Ascending aorta (tissue), 2 donors: ENCODE measurements at regions not wholly inside any gene's neighbourhood (a gene's known extent, or its start where the extent isn't known, plus 50 kb on each side); places are given as distances from the start of the nearest gene placed in this dataset.

Experiments used
- DNase-seq, 2 donors: peaks; one replicate each; pipeline ENCODE4 v3.0.0-alpha.2; 2019; ENCODE audit warnings: low spot score in 2 of 2
- H3K27ac ChIP-seq, 2 donors: fragments of 200-600 bp; sonication (generic); one replicate each; pipeline ENCODE4 v1.5.1; 2016 to 2017; ENCODE audit warnings: mild to moderate bottlenecking in 1 of 2
- H3K27me3 ChIP-seq: fragments of 200-600 bp; sonication (generic); one replicate; pipeline ENCODE4 v1.5.1; 2017
- H3K36me3 ChIP-seq, 2 donors: fragments of 200-600 bp; sonication (generic); one replicate each; pipeline ENCODE4 v1.5.1; 2016
- H3K4me1 ChIP-seq, 2 donors: fragments of 200-600 bp; sonication (generic); one replicate each; pipeline ENCODE4 v1.5.1; 2016 to 2017; ENCODE audit warnings: mild to moderate bottlenecking in 1 of 2
- H3K4me3 ChIP-seq, 2 donors: fragments of 200-600 bp; sonication (generic); one replicate each; pipeline ENCODE4 v1.5.1; 2016 to 2017; ENCODE audit warnings: mild to moderate bottlenecking in 1 of 2
- H3K9me3 ChIP-seq, 2 donors: fragments of 200-600 bp; sonication (generic); one replicate each; pipeline ENCODE4 v1.5.1; 2016
- intact Hi-C: fragments of 100-400 bp; cut with DNase I; formaldehyde crosslinking; loops from one replicate; pipeline ENCODE4 v1.15.1; 2023
- TF ChIP-seq, protein P1 (sequence below), 3 experiments: fragments of 200-600 bp in 2 of 3; fragments of 450-650 bp in 1 of 3; sonication (generic) in 2 of 3; IDR thresholded peaks; one replicate each; pipeline ENCODE4 v1.5.1; 2016 to 2019; ENCODE audit warnings: antibody characterized with exemption in 3 of 3, mild to moderate bottlenecking in 1 of 3, moderate library complexity in 1 of 3

DNA sequence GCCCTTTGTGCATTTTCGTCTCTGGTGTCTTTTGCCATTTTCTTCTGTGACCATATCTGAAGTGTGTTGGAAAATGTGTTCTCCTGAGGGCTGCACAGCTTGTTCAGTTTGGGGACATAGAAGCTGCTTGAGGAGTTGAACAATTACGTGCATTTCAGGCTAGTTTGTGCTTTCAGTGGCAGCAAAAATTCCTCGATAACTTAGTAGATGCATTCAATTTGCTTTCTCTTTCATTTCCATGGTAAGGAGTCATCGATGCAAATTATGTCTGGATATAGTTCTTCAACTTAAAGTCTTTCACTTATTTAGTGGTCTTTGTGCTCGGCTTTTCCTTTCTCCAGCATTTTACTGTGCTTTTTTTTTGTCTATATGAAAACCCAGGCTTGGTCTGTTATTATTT is 441.5 kb downstream of the PLA2G4A start:
- Histone ChIP-seq H3K27ac (no peak overlapping the region), H3K27me3 (no peaks in the 10 kb centered on the region), H3K4me1 (no peaks in the 10 kb centered on the region), H3K9me3 (no peaks in the 10 kb centered on the region), H3K4me3 (no peak overlapping the region), H3K36me3 (no peaks in the 10 kb centered on the region)
- intact Hi-C loops: no loop called here
- TF ChIP-seq, protein P1, sequence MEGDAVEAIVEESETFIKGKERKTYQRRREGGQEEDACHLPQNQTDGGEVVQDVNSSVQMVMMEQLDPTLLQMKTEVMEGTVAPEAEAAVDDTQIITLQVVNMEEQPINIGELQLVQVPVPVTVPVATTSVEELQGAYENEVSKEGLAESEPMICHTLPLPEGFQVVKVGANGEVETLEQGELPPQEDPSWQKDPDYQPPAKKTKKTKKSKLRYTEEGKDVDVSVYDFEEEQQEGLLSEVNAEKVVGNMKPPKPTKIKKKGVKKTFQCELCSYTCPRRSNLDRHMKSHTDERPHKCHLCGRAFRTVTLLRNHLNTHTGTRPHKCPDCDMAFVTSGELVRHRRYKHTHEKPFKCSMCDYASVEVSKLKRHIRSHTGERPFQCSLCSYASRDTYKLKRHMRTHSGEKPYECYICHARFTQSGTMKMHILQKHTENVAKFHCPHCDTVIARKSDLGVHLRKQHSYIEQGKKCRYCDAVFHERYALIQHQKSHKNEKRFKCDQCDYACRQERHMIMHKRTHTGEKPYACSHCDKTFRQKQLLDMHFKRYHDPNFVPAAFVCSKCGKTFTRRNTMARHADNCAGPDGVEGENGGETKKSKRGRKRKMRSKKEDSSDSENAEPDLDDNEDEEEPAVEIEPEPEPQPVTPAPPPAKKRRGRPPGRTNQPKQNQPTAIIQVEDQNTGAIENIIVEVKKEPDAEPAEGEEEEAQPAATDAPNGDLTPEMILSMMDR (IDR thresholded peaks at IDR 0.05): no peak
- no peak for DNase-seq

DNA sequence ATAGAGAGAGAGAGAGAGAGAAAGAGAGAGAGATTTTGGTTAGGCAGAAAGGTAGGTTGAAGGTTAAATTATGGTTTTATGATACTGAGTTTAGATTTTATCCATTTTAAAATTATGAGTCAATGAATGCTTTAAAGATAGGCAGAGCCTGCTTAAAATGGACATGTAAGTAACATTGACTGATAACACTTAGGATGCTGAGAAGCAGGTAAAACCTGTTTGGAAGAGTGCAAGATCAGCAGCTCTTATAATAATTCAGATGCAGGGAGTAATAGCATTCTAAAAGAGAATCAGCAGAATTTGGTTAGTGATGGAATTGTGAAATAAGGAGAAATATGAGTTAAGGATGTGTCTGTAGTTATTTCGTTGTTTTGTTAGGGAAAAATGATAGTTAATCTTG is 446.6 kb downstream of the PLA2G4A start:
- Histone ChIP-seq H3K27ac (no peak overlapping the region), H3K9me3 (no peaks in the 10 kb centered on the region), H3K4me3 (no peak overlapping the region), H3K27me3 (no peaks in the 10 kb centered on the region), H3K36me3 (no peaks in the 10 kb centered on the region), H3K4me1 (no peaks in the 10 kb centered on the region)
- DNase-seq: no peak
- TF ChIP-seq, protein P1 (IDR thresholded peaks at IDR 0.05): no peak
- intact Hi-C loops: no loop called here

DNA sequence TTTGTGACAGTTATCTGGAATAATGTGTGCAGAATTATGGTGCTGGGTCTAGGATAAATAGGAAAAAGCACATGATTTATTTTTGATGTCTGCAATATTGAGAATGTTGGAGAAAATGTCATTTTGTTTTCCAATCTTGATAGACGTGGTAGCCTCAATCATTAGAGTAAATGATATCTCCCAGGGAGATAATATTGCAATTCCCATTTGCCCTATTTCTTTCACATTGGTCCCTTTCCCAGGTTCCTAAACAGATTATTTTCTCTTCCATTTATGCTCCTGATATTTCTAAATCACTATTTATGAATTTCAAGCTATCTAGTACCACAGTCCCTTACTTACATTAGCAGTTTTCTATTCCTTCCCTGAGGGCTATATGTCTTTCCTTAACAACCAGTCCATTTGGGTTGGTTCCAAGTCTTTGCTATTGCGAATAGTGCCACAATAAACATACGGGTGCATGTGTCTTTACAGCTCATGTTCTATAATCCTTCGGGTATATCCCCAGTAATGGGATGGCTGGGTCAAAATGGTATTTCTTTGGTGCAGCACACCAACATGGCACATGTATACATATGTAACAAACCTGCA is 447.3 kb downstream of the PLA2G4A start:
- Histone ChIP-seq H3K4me1 (no peaks in the 10 kb centered on the region), H3K36me3 (no peaks in the 10 kb centered on the region), H3K27me3 (no peaks in the 10 kb centered on the region), H3K4me3 (no peak overlapping the region), H3K9me3 (no peaks in the 10 kb centered on the region), H3K27ac (no peak overlapping the region)
- intact Hi-C loops: no loop called here
- TF ChIP-seq, protein P1 (IDR thresholded peaks at IDR 0.05): no peak
- DNase-seq: no peak

DNA sequence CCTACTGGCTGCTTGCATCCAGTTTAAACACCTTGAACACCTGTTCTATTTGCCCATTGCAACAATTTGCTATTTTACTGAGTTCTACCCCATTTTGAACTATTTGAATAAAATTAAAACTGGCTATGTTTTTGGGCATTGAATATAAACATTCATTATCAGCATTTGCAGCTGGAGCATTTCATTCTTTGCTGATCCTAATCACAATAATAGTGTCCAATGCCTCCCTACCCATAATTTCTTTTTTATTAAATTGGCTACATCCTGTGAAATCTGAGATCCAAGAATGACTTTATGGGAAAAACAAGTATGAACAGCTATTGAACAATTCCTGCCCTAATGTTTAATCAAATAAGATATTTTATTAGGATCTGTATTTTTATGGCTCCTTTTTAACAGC is 447.9 kb downstream of the PLA2G4A start:
- H3K9me3 ChIP-seq: no peaks in the 10 kb centered on the region
- H3K36me3 ChIP-seq: no peaks in the 10 kb centered on the region
- H3K27ac ChIP-seq: no peak overlapping the region
- no peak overlapping the region for H3K4me3 ChIP-seq
- no peaks in the 10 kb centered on the region for H3K4me1 ChIP-seq
- intact Hi-C loops: no loop called here
- TF ChIP-seq, protein P1 (IDR thresholded peaks at IDR 0.05): no peak
- H3K27me3 ChIP-seq: no peaks in the 10 kb centered on the region
- no peak for DNase-seq

DNA sequence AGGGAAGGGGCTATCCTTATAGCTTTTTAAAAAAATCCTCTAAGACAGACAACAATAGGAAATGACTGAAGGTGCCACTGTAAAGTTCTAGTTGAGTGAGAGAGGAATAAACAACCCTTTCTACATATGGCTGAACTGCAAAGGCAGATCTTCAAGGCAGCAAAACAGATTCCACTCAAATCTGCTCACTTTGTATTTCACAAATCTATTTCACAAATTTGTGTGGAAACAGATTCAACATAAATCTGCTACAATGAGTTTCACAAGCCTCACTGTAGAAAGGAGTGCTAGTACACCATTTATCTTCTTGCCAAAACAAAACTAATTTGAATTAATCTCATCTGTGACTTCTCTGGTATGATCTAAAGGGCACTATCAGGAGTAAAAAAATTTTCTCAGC is 451.3 kb downstream of the PLA2G4A start:
- intact Hi-C loops: no loop called here
- Histone ChIP-seq H3K36me3 (no peaks in the 10 kb centered on the region), H3K27ac (no peak overlapping the region), H3K9me3 (no peaks in the 10 kb centered on the region), H3K27me3 (no peaks in the 10 kb centered on the region), H3K4me3 (no peak overlapping the region), H3K4me1 (no peaks in the 10 kb centered on the region)
- DNase-seq: no peak
- TF ChIP-seq, protein P1 (IDR thresholded peaks at IDR 0.05): no peak

DNA sequence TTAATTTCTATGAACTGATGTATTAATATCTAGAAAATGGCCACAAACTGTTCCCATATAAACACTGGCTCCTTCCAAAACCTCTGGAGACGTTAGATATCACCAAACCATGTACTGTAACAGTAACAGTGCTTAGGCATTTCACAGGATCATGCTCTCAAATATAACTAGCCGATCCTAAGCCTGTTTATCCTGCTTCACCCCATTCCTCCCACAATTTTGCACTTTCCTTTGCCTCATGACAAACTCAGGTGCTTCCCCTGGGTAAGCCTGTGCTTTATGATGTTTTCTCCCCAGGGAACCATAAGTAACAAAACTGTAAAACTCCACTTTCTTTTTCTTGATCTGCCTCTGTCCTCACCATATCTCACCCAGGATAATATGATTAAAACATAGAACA is 452.3 kb downstream of the PLA2G4A start:
- Histone ChIP-seq H3K27me3 (no peaks in the 10 kb centered on the region), H3K9me3 (no peaks in the 10 kb centered on the region), H3K27ac (no peak overlapping the region), H3K4me1 (no peaks in the 10 kb centered on the region), H3K36me3 (no peaks in the 10 kb centered on the region), H3K4me3 (no peak overlapping the region)
- no peak for DNase-seq
- intact Hi-C loops: no loop called here
- TF ChIP-seq, protein P1 (IDR thresholded peaks at IDR 0.05): no peak
